ENCODE measurements at regions not wholly inside any gene's neighbourhood (a gene's known extent, or its start where the extent isn't known, plus 50 kb on each side); places are given as distances from the start of the nearest gene placed in this dataset.

DNA sequence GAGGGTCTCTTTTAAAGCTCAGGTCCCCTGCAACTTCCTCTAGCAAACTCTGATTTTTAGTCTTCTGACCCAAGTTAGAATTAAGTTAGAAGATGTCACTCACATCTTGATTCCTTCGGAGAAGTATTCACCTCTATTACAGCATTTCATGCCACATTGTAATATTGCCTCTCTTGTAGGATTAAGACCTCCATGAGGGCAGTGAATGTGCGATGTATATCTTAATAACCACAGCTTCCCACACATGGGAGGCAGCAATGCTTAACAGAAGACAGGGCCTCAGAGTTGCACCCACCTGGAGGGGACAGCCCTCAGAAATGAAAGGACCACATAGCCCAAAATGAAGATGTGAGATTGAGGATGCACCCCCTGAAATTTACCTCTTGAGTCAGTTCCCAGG, 270.3 kb downstream of the HTR7 start:
- TF ChIP-seq EZH2 (IDR thresholded peaks at IDR 0.05), result no peak
- no peak for TF ChIP-seq POLR2AphosphoS5 (IDR thresholded peaks at IDR 0.05; ENCODE audit: borderline replicate concordance, low read depth, low read length)
- TF ChIP-seq FOXP2 (optimal IDR thresholded peaks at IDR 0.05; ENCODE audit: control extremely low read depth, extremely low read length, insufficient read depth), result no peak
